Esophagus muscularis mucosa (tissue), 4 donors: ENCODE measurements at regions not wholly inside any gene's neighbourhood (a gene's known extent, or its start where the extent isn't known, plus 50 kb on each side); places are given as distances from the start of the nearest gene placed in this dataset.

ENCODE experiments used
- CTCF ChIP-seq, 3 experiments: fragments of 200-600 bp in 2 of 3; fragments of 450-650 bp in 1 of 3; sonication (generic) in 2 of 3; IDR thresholded peaks; one replicate each; pipeline ENCODE4 v1.5.1; 2017 to 2019; ENCODE audit warnings: antibody characterized with exemption in 3 of 3, mild to moderate bottlenecking in 2 of 3, moderate library complexity in 1 of 3
- EP300 ChIP-seq: sonication (generic); formaldehyde crosslinking; IDR thresholded peaks from one replicate; pipeline ENCODE4 v1.6.1; 2017; ENCODE audit warnings: antibody characterized with exemption
- POLR2A ChIP-seq: fragments of 450-650 bp; IDR thresholded peaks from one replicate; pipeline ENCODE4 v1.6.1; 2017; ENCODE audit warnings: antibody characterized with exemption, moderate library complexity, mild to moderate bottlenecking, low read depth

GRCh38 chr1:76759950-76760349 lies 107.3 kb upstream of the ST6GALNAC5 start:
- TF ChIP-seq EP300 (no peak), CTCF (IDR thresholded peaks at IDR 0.05) (no peak), POLR2A (no peak)
